Activated naive CD8-positive, alpha-beta T cell (primary cell): ENCODE measurements at regions not wholly inside any gene's neighbourhood (a gene's known extent, or its start where the extent isn't known, plus 50 kb on each side); places are given as distances from the start of the nearest gene placed in this dataset.

Experiments used
- H3K27ac Mint-ChIP-seq: one replicate; pipeline ENCODE4 v1.8.0; 2021; ENCODE audit warnings: mixed read lengths
- H3K27me3 Mint-ChIP-seq: one replicate; pipeline ENCODE4 v1.8.0; 2021; ENCODE audit warnings: mixed read lengths
- H3K36me3 Mint-ChIP-seq: one replicate; pipeline ENCODE4 v1.8.0; 2021; ENCODE audit warnings: mixed read lengths
- H3K4me1 Mint-ChIP-seq: one replicate; pipeline ENCODE4 v1.8.0; 2021; ENCODE audit warnings: low read depth, mixed read lengths
- H3K4me3 Mint-ChIP-seq: one replicate; pipeline ENCODE4 v1.8.0; 2021; ENCODE audit warnings: mild to moderate bottlenecking, mixed read lengths
- H3K9me3 Mint-ChIP-seq: one replicate; pipeline ENCODE4 v1.8.0; 2021; ENCODE audit warnings: low read depth, mixed read lengths

- H3K27me3 Mint-ChIP-seq = peaks cover 8% of the 10 kb centered on the region
- H3K27ac Mint-ChIP-seq = no peak overlapping the region
- no peak overlapping the region for H3K4me3 Mint-ChIP-seq
- no peaks in the 10 kb centered on the region for H3K4me1 Mint-ChIP-seq
- H3K36me3 Mint-ChIP-seq = no peaks in the 10 kb centered on the region
- no peaks in the 10 kb centered on the region for H3K9me3 Mint-ChIP-seq
Measured at GRCh38 chr15:94535298-94536048, 304.1 kb downstream of the MCTP2 start.

GRCh38 chr15:94536549-94536948 lies 305.2 kb downstream of the MCTP2 start:
- no peak overlapping the region for H3K4me3 Mint-ChIP-seq

GRCh38 chr15:94538280-94538679 lies 306.9 kb downstream of the MCTP2 start:
- Mint-ChIP-seq H3K4me3 (no peak overlapping the region), H3K4me1 (no peaks in the 10 kb centered on the region), H3K9me3 (no peaks in the 10 kb centered on the region), H3K27ac (no peak overlapping the region), H3K27me3 (peaks cover 12% of the 10 kb centered on the region), H3K36me3 (no peaks in the 10 kb centered on the region)

More at GRCh38 chr15:94536549-94536948, 305.2 kb downstream of the MCTP2 start:
- H3K27ac Mint-ChIP-seq = no peak overlapping the region
- no peaks in the 10 kb centered on the region for H3K4me1 Mint-ChIP-seq
- no peaks in the 10 kb centered on the region for H3K36me3 Mint-ChIP-seq
- peaks cover 10% of the 10 kb centered on the region for H3K27me3 Mint-ChIP-seq
- H3K9me3 Mint-ChIP-seq = no peaks in the 10 kb centered on the region

- H3K27me3 Mint-ChIP-seq = peaks cover 12% of the 10 kb centered on the region
- H3K27ac Mint-ChIP-seq = no peak overlapping the region
- no peaks in the 10 kb centered on the region for H3K4me1 Mint-ChIP-seq
- no peak overlapping the region for H3K4me3 Mint-ChIP-seq
- no peaks in the 10 kb centered on the region for H3K36me3 Mint-ChIP-seq
- H3K9me3 Mint-ChIP-seq = no peaks in the 10 kb centered on the region
Measured at GRCh38 chr15:94542391-94542790, 311.0 kb downstream of the MCTP2 start.

GRCh38 chr15:94546808-94547207 lies 315.4 kb downstream of the MCTP2 start:
- no peak overlapping the region for H3K4me3 Mint-ChIP-seq
- no peaks in the 10 kb centered on the region for H3K4me1 Mint-ChIP-seq
- peaks cover 10% of the 10 kb centered on the region for H3K27me3 Mint-ChIP-seq
- H3K27ac Mint-ChIP-seq = no peak overlapping the region
- H3K36me3 Mint-ChIP-seq = no peaks in the 10 kb centered on the region
- no peaks in the 10 kb centered on the region for H3K9me3 Mint-ChIP-seq

- no peak overlapping the region for H3K4me3 Mint-ChIP-seq
- no peaks in the 10 kb centered on the region for H3K36me3 Mint-ChIP-seq
- peaks cover 15% of the 10 kb centered on the region for H3K27me3 Mint-ChIP-seq
- no peaks in the 10 kb centered on the region for H3K4me1 Mint-ChIP-seq
- no peaks in the 10 kb centered on the region for H3K9me3 Mint-ChIP-seq
- H3K27ac Mint-ChIP-seq = no peak overlapping the region
Measured at GRCh38 chr15:94547711-94548110, 316.4 kb downstream of the MCTP2 start.

- no peak overlapping the region for H3K27ac Mint-ChIP-seq
- H3K9me3 Mint-ChIP-seq = no peaks in the 10 kb centered on the region
- no peaks in the 10 kb centered on the region for H3K36me3 Mint-ChIP-seq
- no peak overlapping the region for H3K4me3 Mint-ChIP-seq
- peaks cover 18% of the 10 kb centered on the region for H3K27me3 Mint-ChIP-seq
- no peaks in the 10 kb centered on the region for H3K4me1 Mint-ChIP-seq
Measured at GRCh38 chr15:94555841-94556519, 324.6 kb downstream of the MCTP2 start.

- Mint-ChIP-seq H3K4me1 (no peaks in the 10 kb centered on the region), H3K27ac (no peak overlapping the region), H3K27me3 (peaks cover 14% of the 10 kb centered on the region), H3K4me3 (no peak overlapping the region), H3K36me3 (no peaks in the 10 kb centered on the region), H3K9me3 (no peaks in the 10 kb centered on the region)
Measured at GRCh38 chr15:94561036-94561689, 329.8 kb downstream of the MCTP2 start.

GRCh38 chr15:94563456-94563855 lies 332.1 kb downstream of the MCTP2 start:
- H3K36me3 Mint-ChIP-seq = no peaks in the 10 kb centered on the region
- H3K27ac Mint-ChIP-seq = no peak overlapping the region

GRCh38 chr15:94576889-94577533 lies 345.6 kb downstream of the MCTP2 start:
- Mint-ChIP-seq H3K36me3 (no peaks in the 10 kb centered on the region), H3K9me3 (no peaks in the 10 kb centered on the region), H3K4me1 (no peaks in the 10 kb centered on the region), H3K27ac (no peak overlapping the region), H3K4me3 (no peak overlapping the region), H3K27me3 (peaks cover 48% of the 10 kb centered on the region)

More at GRCh38 chr15:94563456-94563855, 332.1 kb downstream of the MCTP2 start:
- Mint-ChIP-seq H3K4me1 (no peaks in the 10 kb centered on the region), H3K27me3 (peaks cover 16% of the 10 kb centered on the region), H3K4me3 (no peak overlapping the region), H3K9me3 (no peaks in the 10 kb centered on the region)

GRCh38 chr15:94579286-94579685 lies 347.9 kb downstream of the MCTP2 start:
- H3K4me1 Mint-ChIP-seq = peaks cover 11% of the 10 kb centered on the region
- H3K27ac Mint-ChIP-seq = no peak overlapping the region
- H3K27me3 Mint-ChIP-seq = peaks cover 58% of the 10 kb centered on the region
- H3K4me3 Mint-ChIP-seq = no peak overlapping the region
- no peaks in the 10 kb centered on the region for H3K36me3 Mint-ChIP-seq
- no peaks in the 10 kb centered on the region for H3K9me3 Mint-ChIP-seq

GRCh38 chr15:94580211-94580885 lies 349.0 kb downstream of the MCTP2 start:
- H3K27ac Mint-ChIP-seq = no peak overlapping the region
- H3K27me3 Mint-ChIP-seq = peaks cover 57% of the 10 kb centered on the region
- H3K4me3 Mint-ChIP-seq = no peak overlapping the region

GRCh38 chr15:94582368-94582767 lies 351.0 kb downstream of the MCTP2 start:
- peaks cover 59% of the 10 kb centered on the region for H3K27me3 Mint-ChIP-seq
- no peaks in the 10 kb centered on the region for H3K36me3 Mint-ChIP-seq
- no peak overlapping the region for H3K4me3 Mint-ChIP-seq
- H3K4me1 Mint-ChIP-seq = peaks cover 29% of the 10 kb centered on the region
- H3K27ac Mint-ChIP-seq = no peak overlapping the region
- H3K9me3 Mint-ChIP-seq = no peaks in the 10 kb centered on the region

More at GRCh38 chr15:94580211-94580885, 349.0 kb downstream of the MCTP2 start:
- no peaks in the 10 kb centered on the region for H3K9me3 Mint-ChIP-seq
- H3K4me1 Mint-ChIP-seq = peaks cover 22% of the 10 kb centered on the region
- no peaks in the 10 kb centered on the region for H3K36me3 Mint-ChIP-seq

GRCh38 chr15:94584833-94585244 lies 353.5 kb downstream of the MCTP2 start:
- Mint-ChIP-seq H3K27ac (no peak overlapping the region), H3K4me3 (peak overlapping the region; percentile 61), H3K27me3 (peaks cover 51% of the 10 kb centered on the region), H3K36me3 (no peaks in the 10 kb centered on the region), H3K9me3 (no peaks in the 10 kb centered on the region), H3K4me1 (peaks cover 29% of the 10 kb centered on the region)
